HG02884 (cell line): ENCODE measurements at regions not wholly inside any gene's neighbourhood (a gene's known extent, or its start where the extent isn't known, plus 50 kb on each side); places are given as distances from the start of the nearest gene placed in this dataset.
"Not testable (repeated sequence)": the region's sequence is repeated elsewhere in the genome, so short reads cannot be mapped to it uniquely, and the experiment has no call there.

ENCODE experiments used
- ATAC-seq: cut with Tn5 transposase; IDR thresholded peaks from one replicate; pipeline ENCODE4 v1.9.1; 2021; ENCODE audit warnings: mild to moderate bottlenecking, moderate library complexity; ENCODE audit not compliant: unreplicated experiment

- no peak for ATAC-seq
Measured at GRCh38 chr1:194028002-194028401, 841.6 kb upstream of the B3GALT2 start.

- ATAC-seq = no peak
Measured at GRCh38 chr1:194026422-194026821, 840.0 kb upstream of the B3GALT2 start.

- ATAC-seq = no peak
Measured at GRCh38 chr1:194024659-194025058, 838.2 kb upstream of the B3GALT2 start.

GRCh38 chr1:194014014-194014413 is 827.6 kb upstream of the B3GALT2 start:
- ATAC-seq = no peak

- ATAC-seq = no peak
Measured at GRCh38 chr1:194013561-194013960, 827.1 kb upstream of the B3GALT2 start.

GRCh38 chr1:194004146-194004545 is 817.7 kb upstream of the B3GALT2 start:
- no peak for ATAC-seq

- not testable (repeated sequence) for ATAC-seq
Measured at GRCh38 chr1:194001726-194002350, 815.4 kb upstream of the B3GALT2 start.

- ATAC-seq = no peak
Measured at GRCh38 chr1:193988885-193989284, 802.5 kb upstream of the B3GALT2 start.

GRCh38 chr1:193979219-193979618 is 792.8 kb upstream of the B3GALT2 start:
- ATAC-seq = no peak

- no peak for ATAC-seq
Measured at GRCh38 chr1:193974286-193974798, 787.9 kb upstream of the B3GALT2 start.

GRCh38 chr1:193973428-193973827 is 787.0 kb upstream of the B3GALT2 start:
- ATAC-seq = no peak

- ATAC-seq = no peak
Measured at GRCh38 chr1:193971595-193971994, 785.2 kb upstream of the B3GALT2 start.

- ATAC-seq = no peak
Measured at GRCh38 chr1:193960499-193960898, 774.1 kb upstream of the B3GALT2 start.

GRCh38 chr1:193960040-193960439 is 773.6 kb upstream of the B3GALT2 start:
- no peak for ATAC-seq

- no peak for ATAC-seq
Measured at GRCh38 chr1:193957556-193958095, 771.2 kb upstream of the B3GALT2 start.

- ATAC-seq = no peak
Measured at GRCh38 chr1:193952778-193953374, 766.5 kb upstream of the B3GALT2 start.

GRCh38 chr1:193951984-193952383 is 765.6 kb upstream of the B3GALT2 start:
- no peak for ATAC-seq

GRCh38 chr1:193944454-193944853 is 758.0 kb upstream of the B3GALT2 start:
- no peak for ATAC-seq

- no peak for ATAC-seq
Measured at GRCh38 chr1:193940176-193940575, 753.8 kb upstream of the B3GALT2 start.

- no peak for ATAC-seq
Measured at GRCh38 chr1:193939585-193939984, 753.2 kb upstream of the B3GALT2 start.

GRCh38 chr1:193937308-193937707 is 750.9 kb upstream of the B3GALT2 start:
- ATAC-seq = no peak

GRCh38 chr1:193932979-193933378 is 746.6 kb upstream of the B3GALT2 start:
- ATAC-seq = no peak
